Nephron (organoid): ENCODE measurements at regions not wholly inside any gene's neighbourhood (a gene's known extent, or its start where the extent isn't known, plus 50 kb on each side); places are given as distances from the start of the nearest gene placed in this dataset.

ENCODE experiments used
- H3K27ac Mint-ChIP-seq, 3 experiments: 2 replicates each; pipeline ENCODE4 v1.8.0; 2020; ENCODE audit warnings: mixed read lengths in 3 of 3, mild to moderate bottlenecking in 2 of 3, moderate library complexity in 1 of 3
- H3K27me3 Mint-ChIP-seq: 2 replicates; pipeline ENCODE4 v1.8.0; 2021; ENCODE audit warnings: low read depth, mild to moderate bottlenecking, moderate library complexity, mixed read lengths
- H3K36me3 Mint-ChIP-seq: 2 replicates; pipeline ENCODE4 v1.8.0; 2020; ENCODE audit warnings: low read depth, mixed read lengths
- H3K4me1 Mint-ChIP-seq: 2 replicates; pipeline ENCODE4 v1.8.0; 2020; ENCODE audit warnings: mixed read lengths
- H3K4me3 Mint-ChIP-seq, 3 experiments: 2 replicates each; pipeline ENCODE4 v1.8.0; 2020; ENCODE audit warnings: mild to moderate bottlenecking in 3 of 3, mixed read lengths in 3 of 3, moderate library complexity in 2 of 3
- H3K9me3 Mint-ChIP-seq: 2 replicates; pipeline ENCODE4 v1.8.0; 2020; ENCODE audit warnings: mixed read lengths
- CTCF ChIP-seq, 3 experiments: fragments of 200-600 bp; sonication (generic); IDR thresholded peaks; one replicate each; pipeline ENCODE4 v1.5.0; 2021; ENCODE audit warnings: antibody characterized with exemption in 3 of 3; ENCODE audit not compliant: unreplicated experiment in 3 of 3

GRCh38 chr13:33340631-33341030 lies 55.1 kb upstream of the STARD13 start:
- TF ChIP-seq CTCF (IDR thresholded peaks at IDR 0.05; ENCODE audit: unreplicated experiment in 3 of 3): no peak
- H3K4me3 Mint-ChIP-seq: no peak overlapping the region
- no peaks in the 10 kb centered on the region for H3K27me3 Mint-ChIP-seq
- H3K4me1 Mint-ChIP-seq: peaks cover 24% of the 10 kb centered on the region
- no peaks in the 10 kb centered on the region for H3K9me3 Mint-ChIP-seq
- H3K27ac Mint-ChIP-seq: no peak overlapping the region
- no peaks in the 10 kb centered on the region for H3K36me3 Mint-ChIP-seq

GRCh38 chr13:33341861-33342452 lies 56.4 kb upstream of the STARD13 start:
- Mint-ChIP-seq H3K4me3 (no peak overlapping the region), H3K9me3 (no peaks in the 10 kb centered on the region), H3K4me1 (peaks cover 31% of the 10 kb centered on the region), H3K27ac (no peak overlapping the region), H3K27me3 (no peaks in the 10 kb centered on the region), H3K36me3 (no peaks in the 10 kb centered on the region)
- TF ChIP-seq CTCF (IDR thresholded peaks at IDR 0.05; ENCODE audit: unreplicated experiment in 3 of 3): no peak

GRCh38 chr13:33345842-33346241 lies 60.3 kb upstream of the STARD13 start:
- H3K9me3 Mint-ChIP-seq: no peaks in the 10 kb centered on the region
- TF ChIP-seq CTCF (IDR thresholded peaks at IDR 0.05; ENCODE audit: unreplicated experiment in 3 of 3): no peak
- peaks cover 59% of the 10 kb centered on the region for H3K4me1 Mint-ChIP-seq
- peak overlapping the region in 1 of 3 experiments; percentile 8 for H3K4me3 Mint-ChIP-seq
- no peaks in the 10 kb centered on the region for H3K36me3 Mint-ChIP-seq
- H3K27ac Mint-ChIP-seq: no peak overlapping the region
- no peaks in the 10 kb centered on the region for H3K27me3 Mint-ChIP-seq

- H3K27me3 Mint-ChIP-seq: no peaks in the 10 kb centered on the region
- peak overlapping the region in 2 of 3 experiments; percentile 76 to 83 for H3K27ac Mint-ChIP-seq
- no peak for TF ChIP-seq CTCF (IDR thresholded peaks at IDR 0.05; ENCODE audit: unreplicated experiment in 3 of 3)
- peaks cover 76% of the 10 kb centered on the region for H3K4me1 Mint-ChIP-seq
- no peaks in the 10 kb centered on the region for H3K36me3 Mint-ChIP-seq
- H3K9me3 Mint-ChIP-seq: no peaks in the 10 kb centered on the region
- peak overlapping the region; percentile 80 to 91 (median 90) for H3K4me3 Mint-ChIP-seq
Observed at GRCh38 chr13:33347861-33348260, 62.3 kb upstream of the STARD13 start.

GRCh38 chr13:33348366-33348765 lies 62.8 kb upstream of the STARD13 start:
- peak overlapping the region; percentile 80 to 91 (median 90) for H3K4me3 Mint-ChIP-seq
- no peaks in the 10 kb centered on the region for H3K9me3 Mint-ChIP-seq
- TF ChIP-seq CTCF (IDR thresholded peaks at IDR 0.05; ENCODE audit: unreplicated experiment in 3 of 3): no peak
- peak overlapping the region; percentile 42 to 83 (median 76) for H3K27ac Mint-ChIP-seq
- peaks cover 79% of the 10 kb centered on the region for H3K4me1 Mint-ChIP-seq
- no peaks in the 10 kb centered on the region for H3K36me3 Mint-ChIP-seq
- H3K27me3 Mint-ChIP-seq: peaks cover 5% of the 10 kb centered on the region

GRCh38 chr13:33349288-33349985 lies 63.9 kb upstream of the STARD13 start:
- no peak for TF ChIP-seq CTCF (IDR thresholded peaks at IDR 0.05; ENCODE audit: unreplicated experiment in 3 of 3)
- Mint-ChIP-seq H3K4me3 (peak overlapping the region; percentile 80 to 91 (median 90)), H3K27me3 (peaks cover 5% of the 10 kb centered on the region), H3K4me1 (peaks cover 81% of the 10 kb centered on the region), H3K27ac (peak overlapping the region in 2 of 3 experiments; percentile 76 to 83), H3K36me3 (no peaks in the 10 kb centered on the region), H3K9me3 (no peaks in the 10 kb centered on the region)
